ENCODE measurements at regions not wholly inside any gene's neighbourhood (a gene's known extent, or its start where the extent isn't known, plus 50 kb on each side); places are given as distances from the start of the nearest gene placed in this dataset.

DNA sequence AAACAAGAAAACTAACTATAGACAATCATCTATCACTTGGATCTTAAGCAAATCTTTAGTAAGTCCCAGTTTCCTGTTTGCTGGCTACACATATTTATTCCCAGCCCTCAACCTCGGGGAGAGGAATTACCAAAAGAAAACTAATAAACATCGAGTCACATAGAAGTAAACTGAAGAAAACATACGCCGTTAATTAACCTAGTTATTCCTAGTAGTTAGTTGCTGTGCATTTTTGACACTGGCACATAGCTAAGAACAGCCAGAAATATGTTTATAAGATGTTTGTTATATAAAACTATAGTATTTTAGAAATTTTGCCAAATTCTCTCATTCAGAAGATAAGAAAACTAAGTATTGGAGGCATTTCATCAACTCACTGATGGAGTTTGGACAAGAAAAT is 407.2 kb upstream of the ARHGEF26 start:
- TF ChIP-seq, protein P1, sequence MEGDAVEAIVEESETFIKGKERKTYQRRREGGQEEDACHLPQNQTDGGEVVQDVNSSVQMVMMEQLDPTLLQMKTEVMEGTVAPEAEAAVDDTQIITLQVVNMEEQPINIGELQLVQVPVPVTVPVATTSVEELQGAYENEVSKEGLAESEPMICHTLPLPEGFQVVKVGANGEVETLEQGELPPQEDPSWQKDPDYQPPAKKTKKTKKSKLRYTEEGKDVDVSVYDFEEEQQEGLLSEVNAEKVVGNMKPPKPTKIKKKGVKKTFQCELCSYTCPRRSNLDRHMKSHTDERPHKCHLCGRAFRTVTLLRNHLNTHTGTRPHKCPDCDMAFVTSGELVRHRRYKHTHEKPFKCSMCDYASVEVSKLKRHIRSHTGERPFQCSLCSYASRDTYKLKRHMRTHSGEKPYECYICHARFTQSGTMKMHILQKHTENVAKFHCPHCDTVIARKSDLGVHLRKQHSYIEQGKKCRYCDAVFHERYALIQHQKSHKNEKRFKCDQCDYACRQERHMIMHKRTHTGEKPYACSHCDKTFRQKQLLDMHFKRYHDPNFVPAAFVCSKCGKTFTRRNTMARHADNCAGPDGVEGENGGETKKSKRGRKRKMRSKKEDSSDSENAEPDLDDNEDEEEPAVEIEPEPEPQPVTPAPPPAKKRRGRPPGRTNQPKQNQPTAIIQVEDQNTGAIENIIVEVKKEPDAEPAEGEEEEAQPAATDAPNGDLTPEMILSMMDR (IDR thresholded peaks at IDR 0.05) = no peak
- TF ChIP-seq POLR2A (IDR thresholded peaks at IDR 0.05) = no peak

Measured in heart left ventricle (tissue), 13 donors.